GM21619 (cell line): ENCODE measurements at regions not wholly inside any gene's neighbourhood (a gene's known extent, or its start where the extent isn't known, plus 50 kb on each side); places are given as distances from the start of the nearest gene placed in this dataset.

Source experiments
- ATAC-seq: cut with Tn5 transposase; IDR thresholded peaks from one replicate; pipeline ENCODE4 v1.9.1; 2021; ENCODE audit not compliant: unreplicated experiment

GRCh38 chr3:34277110-34277509, 478.7 kb downstream of the PDCD6IP start:
- no peak for ATAC-seq

GRCh38 chr3:34279901-34280300, 481.5 kb downstream of the PDCD6IP start:
- ATAC-seq: no peak

DNA sequence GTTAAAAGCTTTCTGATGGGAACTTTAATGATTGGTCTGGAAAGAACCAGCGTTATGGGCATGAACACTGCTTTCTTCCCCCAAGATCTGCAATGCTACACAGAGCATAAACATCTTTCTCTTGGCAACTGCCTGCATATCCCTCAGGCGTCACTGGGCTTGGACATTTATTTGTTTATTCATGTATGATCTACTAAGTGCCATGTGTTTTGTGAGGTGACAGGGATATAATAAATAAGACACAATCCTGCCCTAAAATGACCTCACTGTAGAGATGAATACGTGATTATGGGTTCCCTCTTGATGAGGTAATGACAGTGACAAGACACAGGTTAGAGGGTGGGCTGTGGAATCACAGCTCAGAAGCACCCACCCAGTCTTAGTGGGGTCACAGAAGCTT, 485.3 kb downstream of the PDCD6IP start:
- ATAC-seq: no peak

GRCh38 chr3:34284959-34285826, 486.8 kb downstream of the PDCD6IP start:
- no peak for ATAC-seq

DNA sequence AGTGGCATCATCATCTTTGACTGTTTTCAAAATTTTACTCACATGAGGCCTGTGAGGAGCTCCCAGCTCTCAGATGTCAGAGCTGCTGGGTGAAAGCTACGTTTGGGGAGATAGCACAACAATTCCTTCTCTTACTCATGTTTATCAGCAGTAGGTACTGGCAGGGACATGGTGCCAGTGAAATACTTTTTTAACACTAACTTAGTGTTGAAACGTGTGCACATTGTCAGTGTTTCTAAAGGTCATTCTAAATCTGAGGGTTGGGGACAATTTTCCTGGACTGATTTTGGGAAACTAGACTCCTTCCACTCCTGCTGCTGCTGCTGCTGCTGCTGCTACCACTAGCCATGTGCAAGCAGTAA, 487.4 kb downstream of the PDCD6IP start:
- no peak for ATAC-seq

DNA sequence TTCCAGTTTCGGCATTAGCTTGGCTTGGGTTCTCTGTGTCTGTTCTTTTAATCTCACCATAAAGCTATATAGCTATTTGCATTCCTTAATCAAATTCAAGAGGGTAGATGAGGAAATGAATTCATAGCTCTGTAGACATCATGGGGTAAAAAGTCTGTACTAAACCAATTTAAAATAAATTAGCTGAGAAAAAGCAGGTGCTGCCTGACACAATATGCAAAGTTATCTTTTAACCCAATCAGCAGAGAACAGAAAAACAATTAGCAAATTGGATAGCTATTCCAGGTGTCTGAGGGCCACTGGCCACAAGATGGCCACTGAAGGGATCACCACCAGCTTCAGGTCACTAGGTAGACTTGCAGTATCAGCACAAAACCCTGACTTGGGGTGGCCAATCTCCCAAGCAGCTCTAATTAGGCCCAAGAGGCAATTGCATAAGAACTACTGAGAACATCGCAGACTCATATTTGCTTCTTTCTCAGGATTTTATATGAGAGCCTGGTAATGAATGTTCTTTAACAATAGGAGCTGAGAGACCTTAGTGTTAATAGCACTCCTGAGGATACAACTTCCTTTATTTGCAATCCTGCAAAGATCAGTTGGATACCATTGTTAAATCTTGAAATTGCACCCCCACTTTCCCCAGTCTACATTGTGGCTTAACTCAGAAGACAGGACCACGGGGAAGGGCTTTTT, 494.3 kb downstream of the PDCD6IP start:
- ATAC-seq: no peak

GRCh38 chr3:34294240-34294639, 495.8 kb downstream of the PDCD6IP start:
- ATAC-seq: no peak

DNA sequence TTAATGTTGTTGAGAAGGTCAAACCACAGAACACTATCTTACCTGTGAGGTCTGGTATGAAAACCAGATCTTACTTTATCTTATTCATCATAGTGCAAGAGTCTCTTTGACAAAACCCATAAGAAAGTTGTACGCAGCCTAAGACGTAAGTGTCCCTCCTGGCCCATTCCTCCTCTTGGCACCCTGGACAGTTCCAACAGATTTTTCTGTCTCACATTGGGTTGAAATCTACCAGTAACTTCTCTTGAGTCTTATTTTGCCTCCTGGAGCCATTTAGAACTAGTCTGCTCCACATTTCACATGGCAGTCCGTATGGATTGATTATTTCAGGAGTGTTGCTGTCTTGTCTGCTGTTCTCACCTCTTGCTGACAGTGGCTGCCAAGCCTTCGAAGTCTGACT, 498.4 kb downstream of the PDCD6IP start:
- no peak for ATAC-seq

GRCh38 chr3:34298653-34299052, 500.2 kb downstream of the PDCD6IP start:
- no peak for ATAC-seq

DNA sequence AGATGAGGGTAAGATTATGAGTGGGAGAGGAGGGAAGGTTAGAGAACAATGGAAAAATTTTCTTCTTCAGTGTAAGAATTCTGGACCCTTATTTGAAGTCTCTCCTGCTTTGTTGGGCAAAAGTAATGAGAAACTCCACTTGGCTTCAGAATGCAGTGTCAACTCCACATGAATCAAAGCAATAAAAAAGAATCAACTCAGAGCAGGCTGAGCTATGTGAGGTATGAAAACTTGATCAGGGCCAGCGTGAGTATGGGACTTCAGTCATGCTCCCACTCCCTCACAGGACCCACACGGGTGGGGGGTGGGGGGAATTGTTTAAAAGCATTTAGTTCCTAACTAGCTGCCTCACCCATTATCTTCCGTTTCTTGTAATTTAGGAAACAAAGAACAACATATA, 502.2 kb downstream of the PDCD6IP start:
- no peak for ATAC-seq

DNA sequence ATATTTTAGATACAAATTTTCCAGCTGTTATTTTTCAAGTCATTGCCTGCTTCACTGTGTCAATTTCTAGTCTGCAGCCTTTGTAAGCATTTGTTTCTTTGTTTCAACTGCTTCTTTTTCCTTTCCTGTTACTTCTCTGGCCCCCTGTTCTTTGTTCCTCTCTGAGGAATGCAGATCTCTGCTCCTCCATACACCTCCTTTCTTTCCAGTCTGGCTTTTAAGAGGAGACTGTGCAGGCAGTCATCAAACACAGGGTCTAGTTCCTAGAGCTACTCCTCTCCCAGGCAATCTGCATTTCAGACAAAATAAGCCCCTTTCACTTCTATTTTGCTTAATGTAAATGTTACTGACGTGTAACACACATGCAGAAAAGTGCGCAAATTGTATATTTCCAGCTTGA, 502.9 kb downstream of the PDCD6IP start:
- no peak for ATAC-seq

- no peak for ATAC-seq
These were observed 506.8 kb downstream of the PDCD6IP start for GRCh38 chr3:34305266-34305665.

GRCh38 chr3:34312684-34313083, 514.3 kb downstream of the PDCD6IP start:
- ATAC-seq: no peak

DNA sequence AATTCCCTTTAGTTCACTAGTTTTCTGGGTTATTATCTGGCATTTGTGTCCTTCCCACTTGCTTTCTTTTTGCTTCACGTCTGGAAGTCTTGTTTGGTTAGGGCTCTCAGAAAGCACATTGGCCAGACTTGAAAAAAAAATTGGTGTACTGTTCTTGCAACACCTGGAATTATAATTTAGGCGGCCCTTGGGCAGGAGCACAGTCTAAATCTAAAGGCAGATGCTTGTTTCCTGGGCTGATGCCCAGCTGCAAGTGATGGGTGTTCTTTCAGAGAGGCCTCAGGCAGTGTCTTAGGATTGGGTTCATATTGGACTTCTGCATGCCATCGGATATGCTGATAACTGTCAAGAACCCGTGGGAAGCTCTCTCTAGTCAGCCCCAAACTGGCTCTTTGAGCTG, 521.5 kb downstream of the PDCD6IP start:
- no peak for ATAC-seq

DNA sequence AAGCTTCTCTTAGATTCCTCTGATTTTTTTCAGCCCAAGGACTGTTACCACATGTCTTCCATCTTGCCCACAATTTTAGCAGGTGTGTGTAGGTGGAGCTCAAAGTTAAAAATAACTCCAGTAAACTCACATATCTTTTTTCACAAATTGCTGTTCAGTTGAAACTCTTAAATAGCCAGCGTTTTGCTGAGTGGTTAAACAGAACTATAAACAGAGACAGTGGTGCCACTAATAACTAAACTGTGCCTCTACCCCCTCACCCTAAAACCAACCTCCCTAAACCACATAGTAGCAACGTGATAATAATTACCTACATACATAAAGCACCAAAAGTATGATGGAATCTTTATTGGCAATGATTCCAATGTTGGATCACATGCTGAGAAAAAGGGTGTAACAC, 525.1 kb downstream of the PDCD6IP start:
- ATAC-seq: peak; percentile 70

DNA sequence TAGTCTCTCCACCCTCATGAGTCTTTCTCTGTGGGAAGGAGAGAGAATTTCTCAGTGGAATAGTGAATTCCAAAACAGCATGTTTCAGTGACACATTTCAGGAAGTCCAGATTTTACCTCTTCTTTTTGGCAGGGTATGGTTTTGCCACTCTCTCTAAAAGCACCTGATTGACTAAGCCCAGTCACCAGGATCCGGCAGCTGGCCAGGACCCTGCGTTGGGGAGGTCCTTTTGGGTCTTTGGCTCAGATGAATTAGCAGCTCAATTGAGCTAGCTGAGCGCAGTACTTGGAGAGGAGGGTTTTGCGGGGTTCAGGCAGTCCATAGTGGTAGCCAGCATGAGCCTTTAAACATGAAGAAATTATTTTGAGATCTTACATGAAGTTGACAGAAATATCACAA, 548.2 kb downstream of the PDCD6IP start:
- no peak for ATAC-seq

- no peak for ATAC-seq
These were observed 553.7 kb downstream of the PDCD6IP start for GRCh38 chr3:34351882-34352777.

- ATAC-seq: no peak
These were observed 554.4 kb downstream of the PDCD6IP start for GRCh38 chr3:34352778-34353331.

DNA sequence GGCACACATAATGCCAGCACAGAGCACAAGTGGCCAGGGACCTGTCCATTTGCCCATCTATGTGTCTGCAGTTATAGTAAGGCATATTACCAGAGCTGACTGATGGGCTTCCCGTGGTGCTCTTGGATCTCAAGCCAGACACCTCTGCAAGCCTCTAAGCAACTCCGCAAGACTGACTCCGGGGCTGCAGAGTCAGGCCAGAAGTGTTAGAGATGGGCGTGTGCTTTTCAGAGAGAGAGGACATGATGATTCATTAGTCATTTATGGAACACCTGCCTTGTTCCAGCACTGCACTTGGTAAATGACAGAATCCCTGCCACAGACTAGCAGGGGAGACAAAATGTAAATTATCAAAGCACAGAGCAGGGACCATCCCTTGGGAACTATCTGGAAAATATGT, 559.0 kb downstream of the PDCD6IP start:
- ATAC-seq: no peak

GRCh38 chr3:34359064-34359463, 560.6 kb downstream of the PDCD6IP start:
- no peak for ATAC-seq

DNA sequence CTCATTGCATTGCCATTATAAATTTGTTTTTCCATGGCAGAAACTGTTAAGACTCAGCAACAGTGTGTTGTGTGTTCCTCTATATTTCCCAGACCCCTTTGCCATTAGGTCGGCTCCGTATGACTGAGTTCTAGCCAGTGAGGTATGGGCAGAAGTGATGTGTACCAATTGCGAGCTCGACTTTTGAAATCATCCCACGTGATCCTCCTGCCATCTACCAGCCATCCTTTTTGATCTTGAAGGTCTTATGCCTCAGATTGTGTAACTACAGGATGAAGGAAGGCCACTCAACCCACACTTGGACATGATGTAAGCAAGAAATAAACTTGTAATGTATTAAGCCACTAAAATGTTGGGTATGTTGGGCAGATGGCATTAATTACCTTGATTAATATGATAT, 562.3 kb downstream of the PDCD6IP start:
- no peak for ATAC-seq
